ENCODE measurements at regions not wholly inside any gene's neighbourhood (a gene's known extent, or its start where the extent isn't known, plus 50 kb on each side); places are given as distances from the start of the nearest gene placed in this dataset.

- H3K4me3 ChIP-seq (ENCODE audit: low read depth, low read length): no peak overlapping the region
- no peak for TF ChIP-seq CTCF (conservative IDR thresholded peaks at IDR 0.05; ENCODE audit: low read depth, low read length)
- no peak for DNase-seq (ENCODE audit: low read depth)
These were observed 716.3 kb upstream of the MDGA2 start for GRCh38 chr14:48391661-48392060.

- H3K4me3 ChIP-seq (ENCODE audit: low read depth, low read length): no peak overlapping the region
- TF ChIP-seq CTCF (conservative IDR thresholded peaks at IDR 0.05; ENCODE audit: low read depth, low read length): no peak
- no peak for DNase-seq (ENCODE audit: low read depth)
These were observed 714.9 kb upstream of the MDGA2 start for GRCh38 chr14:48390346-48390745.

- no peak for TF ChIP-seq CTCF (conservative IDR thresholded peaks at IDR 0.05; ENCODE audit: low read depth, low read length)
- H3K4me3 ChIP-seq (ENCODE audit: low read depth, low read length): no peak overlapping the region
- DNase-seq (ENCODE audit: low read depth): no peak
These were observed 709.4 kb upstream of the MDGA2 start for GRCh38 chr14:48384821-48385220.

- no peak for DNase-seq (ENCODE audit: low read depth)
- H3K4me3 ChIP-seq (ENCODE audit: low read depth, low read length): no peak overlapping the region
- no peak for TF ChIP-seq CTCF (conservative IDR thresholded peaks at IDR 0.05; ENCODE audit: low read depth, low read length)
These were observed 707.6 kb upstream of the MDGA2 start for GRCh38 chr14:48382961-48383360.

- no peak overlapping the region for H3K4me3 ChIP-seq (ENCODE audit: low read depth, low read length)
- no peak for DNase-seq (ENCODE audit: low read depth)
- TF ChIP-seq CTCF (conservative IDR thresholded peaks at IDR 0.05; ENCODE audit: low read depth, low read length): no peak
These were observed 703.1 kb upstream of the MDGA2 start for GRCh38 chr14:48378541-48378940.

GRCh38 chr14:48373981-48374380 lies 698.6 kb upstream of the MDGA2 start:
- DNase-seq (ENCODE audit: low read depth): no peak
- H3K4me3 ChIP-seq (ENCODE audit: low read depth, low read length): no peak overlapping the region
- no peak for TF ChIP-seq CTCF (conservative IDR thresholded peaks at IDR 0.05; ENCODE audit: low read depth, low read length)

- H3K4me3 ChIP-seq (ENCODE audit: low read depth, low read length): no peak overlapping the region
- TF ChIP-seq CTCF (conservative IDR thresholded peaks at IDR 0.05; ENCODE audit: low read depth, low read length): no peak
- DNase-seq (ENCODE audit: low read depth): no peak
These were observed 675.6 kb upstream of the MDGA2 start for GRCh38 chr14:48350971-48351370.
